Testis (tissue), 2 donors: ENCODE measurements at regions not wholly inside any gene's neighbourhood (a gene's known extent, or its start where the extent isn't known, plus 50 kb on each side); places are given as distances from the start of the nearest gene placed in this dataset.

Source experiments
- DNase-seq: peaks from one replicate; pipeline ENCODE4 v3.0.0-alpha.2; 2019
- H3K27ac ChIP-seq, 2 donors: fragments of 200-600 bp; sonication (generic); one replicate each; pipeline ENCODE4 v1.5.1; 2019
- H3K27me3 ChIP-seq: fragments of 200-600 bp; sonication (generic); one replicate; pipeline ENCODE4 v1.5.1; 2019
- H3K36me3 ChIP-seq: fragments of 200-600 bp; sonication (generic); one replicate; pipeline ENCODE4 v1.5.1; 2017; ENCODE audit warnings: low read depth; ENCODE audit errors: missing control alignments
- H3K4me1 ChIP-seq: fragments of 200-600 bp; sonication (generic); one replicate; pipeline ENCODE4 v1.5.1; 2019
- H3K4me3 ChIP-seq, 2 donors: fragments of 200-600 bp; sonication (generic); one replicate each; pipeline ENCODE4 v1.5.1; 2017 to 2019
- H3K9me3 ChIP-seq: fragments of 200-600 bp; sonication (generic); one replicate; pipeline ENCODE4 v1.5.1; 2017
- POLR2A ChIP-seq: fragments of 450-650 bp; IDR thresholded peaks from one replicate; pipeline ENCODE4 v1.6.1; 2017; ENCODE audit warnings: antibody characterized with exemption, mild to moderate bottlenecking, moderate library complexity
- WGBS, 2 donors: methylation state at CpG; one replicate each; pipeline ENCODE4 v1.1.5; 2018; 5-methylcytosine and 5-hydroxymethylcytosine counted together
- intact Hi-C: fragments of 100-400 bp; cut with DNase I; formaldehyde crosslinking; loops from one replicate; pipeline ENCODE4 v1.15.1; 2023; ENCODE audit warnings: low total_unique reads
- TF ChIP-seq, protein P1 (sequence below), 3 experiments: fragments of 450-650 bp in 2 of 3; fragments of 200-600 bp in 1 of 3; sonication (generic) in 1 of 3; IDR thresholded peaks; one replicate each; pipeline ENCODE4 v1.5.1; 2016 to 2019; ENCODE audit warnings: antibody characterized with exemption in 3 of 3, mild to moderate bottlenecking in 2 of 3, moderate library complexity in 1 of 3

DNA sequence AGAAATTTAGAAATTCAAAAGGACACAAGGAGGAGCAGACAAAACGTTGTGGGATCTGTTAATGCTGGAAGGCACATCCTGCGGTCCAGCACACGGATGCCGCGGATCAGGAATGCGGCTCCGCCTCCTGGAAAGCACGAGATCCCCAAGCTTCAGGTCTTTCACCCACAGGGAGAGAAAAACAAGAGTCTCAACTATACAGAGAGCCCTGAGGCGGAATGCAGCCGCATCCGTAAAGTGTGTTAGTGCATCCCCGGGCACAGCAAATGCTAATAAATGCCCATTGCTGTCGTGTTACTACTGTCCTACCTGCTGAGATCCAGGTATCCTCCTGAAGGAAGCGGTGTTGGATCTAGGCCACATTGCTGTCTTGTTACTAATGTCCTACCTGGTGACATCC is 303.9 kb downstream of the EIPR1 start:
- intact Hi-C loops = no loop called here
- no peaks in the 10 kb centered on the region for H3K36me3 ChIP-seq
- H3K27ac ChIP-seq = no peak overlapping the region
- H3K4me1 ChIP-seq = no peaks in the 10 kb centered on the region
- no peak overlapping the region for H3K4me3 ChIP-seq
- WGBS, 2 donors = 72 to 82% methylated on average over 14 of the region's 14 CpGs
- H3K27me3 ChIP-seq = no peaks in the 10 kb centered on the region
- H3K9me3 ChIP-seq = no peaks in the 10 kb centered on the region
- no peak for DNase-seq
- TF ChIP-seq POLR2A = no peak
- TF ChIP-seq, protein P1, sequence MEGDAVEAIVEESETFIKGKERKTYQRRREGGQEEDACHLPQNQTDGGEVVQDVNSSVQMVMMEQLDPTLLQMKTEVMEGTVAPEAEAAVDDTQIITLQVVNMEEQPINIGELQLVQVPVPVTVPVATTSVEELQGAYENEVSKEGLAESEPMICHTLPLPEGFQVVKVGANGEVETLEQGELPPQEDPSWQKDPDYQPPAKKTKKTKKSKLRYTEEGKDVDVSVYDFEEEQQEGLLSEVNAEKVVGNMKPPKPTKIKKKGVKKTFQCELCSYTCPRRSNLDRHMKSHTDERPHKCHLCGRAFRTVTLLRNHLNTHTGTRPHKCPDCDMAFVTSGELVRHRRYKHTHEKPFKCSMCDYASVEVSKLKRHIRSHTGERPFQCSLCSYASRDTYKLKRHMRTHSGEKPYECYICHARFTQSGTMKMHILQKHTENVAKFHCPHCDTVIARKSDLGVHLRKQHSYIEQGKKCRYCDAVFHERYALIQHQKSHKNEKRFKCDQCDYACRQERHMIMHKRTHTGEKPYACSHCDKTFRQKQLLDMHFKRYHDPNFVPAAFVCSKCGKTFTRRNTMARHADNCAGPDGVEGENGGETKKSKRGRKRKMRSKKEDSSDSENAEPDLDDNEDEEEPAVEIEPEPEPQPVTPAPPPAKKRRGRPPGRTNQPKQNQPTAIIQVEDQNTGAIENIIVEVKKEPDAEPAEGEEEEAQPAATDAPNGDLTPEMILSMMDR (IDR thresholded peaks at IDR 0.05) = no peak

DNA sequence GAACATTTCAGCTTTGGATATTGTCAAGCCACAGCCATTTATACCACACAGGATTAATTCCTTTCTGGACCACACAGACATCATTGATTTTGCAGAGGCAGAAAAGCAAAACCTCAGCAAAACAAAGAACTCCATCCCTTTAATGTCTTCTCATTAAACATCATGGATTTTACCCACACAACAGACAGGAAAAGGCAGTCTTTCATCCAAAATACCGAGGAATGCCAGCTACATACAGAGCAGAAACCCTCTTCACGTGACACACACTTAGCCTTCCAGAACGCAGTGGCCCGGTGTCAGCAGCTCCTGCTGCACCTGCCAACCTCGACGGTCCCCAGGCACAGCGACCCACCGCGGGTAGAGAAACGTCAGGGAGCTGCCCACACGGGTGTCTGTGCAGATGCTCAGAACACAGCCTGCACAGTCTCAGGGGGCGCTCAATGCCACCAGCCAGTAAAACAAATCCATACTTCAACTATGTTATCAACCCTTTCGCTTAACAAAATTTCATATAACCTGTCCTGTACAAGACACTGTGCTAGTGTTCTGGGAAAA is 304.5 kb downstream of the EIPR1 start:
- TF ChIP-seq POLR2A = no peak
- TF ChIP-seq, protein P1 (IDR thresholded peaks at IDR 0.05) = no peak
- no peaks in the 10 kb centered on the region for H3K27me3 ChIP-seq
- intact Hi-C loops = no loop called here
- no peak overlapping the region for H3K27ac ChIP-seq
- no peak overlapping the region for H3K4me3 ChIP-seq
- no peaks in the 10 kb centered on the region for H3K9me3 ChIP-seq
- no peaks in the 10 kb centered on the region for H3K4me1 ChIP-seq
- DNase-seq = no peak
- no peaks in the 10 kb centered on the region for H3K36me3 ChIP-seq
- 53 to 66% methylated on average over 11 to 13 of the region's 13 CpGs for WGBS, 2 donors

DNA sequence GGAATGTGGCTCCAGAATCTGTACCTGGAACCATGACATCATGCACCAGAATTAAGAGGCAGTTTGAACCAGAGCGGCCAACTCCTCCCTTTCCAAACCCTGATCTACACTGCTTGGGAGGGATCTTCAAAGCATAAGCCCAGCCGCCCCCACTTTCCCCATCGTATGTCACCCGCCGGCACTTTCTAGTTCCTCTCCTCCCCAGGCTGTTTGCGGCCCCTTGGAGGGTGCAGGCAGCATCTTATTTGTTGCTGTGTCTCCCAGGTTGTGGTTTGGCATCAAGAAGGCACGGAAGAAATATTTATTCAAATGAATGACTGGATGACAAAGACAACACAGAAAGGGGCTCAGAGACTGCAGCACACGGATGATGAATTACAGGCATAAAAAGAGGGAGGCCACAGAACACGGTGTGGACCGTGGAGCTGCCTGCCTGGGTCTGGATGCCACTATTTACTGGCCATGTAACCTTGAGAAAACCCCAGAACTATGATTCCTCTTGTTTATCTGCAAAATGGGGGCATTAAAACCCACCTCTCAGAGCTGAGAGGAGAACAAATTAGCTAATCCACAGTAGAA is 305.8 kb downstream of the EIPR1 start:
- Histone ChIP-seq H3K4me3 (no peak overlapping the region), H3K27ac (no peak overlapping the region), H3K36me3 (no peaks in the 10 kb centered on the region), H3K27me3 (no peaks in the 10 kb centered on the region), H3K9me3 (no peaks in the 10 kb centered on the region), H3K4me1 (no peaks in the 10 kb centered on the region)
- TF ChIP-seq, protein P1 (IDR thresholded peaks at IDR 0.05) = no peak
- no peak for TF ChIP-seq POLR2A
- WGBS, 2 donors = 86 to 90% methylated on average over 10 of the region's 10 CpGs
- DNase-seq = no peak
- intact Hi-C loops = no loop called here

GRCh38 chr2:3066831-3067230 is 310.8 kb downstream of the EIPR1 start:
- no peaks in the 10 kb centered on the region for H3K4me1 ChIP-seq
- intact Hi-C loops = no loop called here
- 92 to 98% methylated on average over 7 of the region's 7 CpGs for WGBS, 2 donors
- H3K4me3 ChIP-seq = no peak overlapping the region
- no peak for DNase-seq
- H3K9me3 ChIP-seq = no peaks in the 10 kb centered on the region
- no peaks in the 10 kb centered on the region for H3K27me3 ChIP-seq
- no peak overlapping the region for H3K27ac ChIP-seq
- TF ChIP-seq POLR2A = no peak
- TF ChIP-seq, protein P1 (IDR thresholded peaks at IDR 0.05) = no peak
- no peaks in the 10 kb centered on the region for H3K36me3 ChIP-seq

DNA sequence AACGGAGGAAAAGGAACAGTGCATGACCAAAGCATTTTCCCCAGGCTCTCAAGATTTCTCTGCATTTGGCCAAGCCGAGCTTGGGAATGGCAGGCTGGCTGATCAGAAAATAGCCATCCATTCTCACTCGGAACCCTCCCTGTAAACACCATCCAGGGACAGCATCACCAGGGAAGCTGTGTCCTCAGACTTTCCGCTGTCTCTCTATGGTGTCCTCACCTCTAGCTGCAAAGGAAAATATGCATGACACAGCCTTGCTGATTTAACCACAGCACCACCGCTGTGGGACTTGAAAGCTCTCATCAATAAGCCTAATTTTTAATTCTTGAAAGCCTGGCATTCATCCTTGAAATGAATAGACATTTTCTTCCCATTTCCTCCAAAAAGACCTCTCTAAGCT is 311.7 kb downstream of the EIPR1 start:
- no peak overlapping the region for H3K27ac ChIP-seq
- H3K9me3 ChIP-seq = no peaks in the 10 kb centered on the region
- DNase-seq = no peak
- intact Hi-C loops = no loop called here
- H3K4me3 ChIP-seq = no peak overlapping the region
- TF ChIP-seq, protein P1 (IDR thresholded peaks at IDR 0.05) = no peak
- TF ChIP-seq POLR2A = no peak
- no peaks in the 10 kb centered on the region for H3K27me3 ChIP-seq
- WGBS, 2 donors = 79 to 84% methylated on average over 5 of the region's 5 CpGs
- H3K36me3 ChIP-seq = no peaks in the 10 kb centered on the region
- H3K4me1 ChIP-seq = no peaks in the 10 kb centered on the region
